ENCODE measurements at regions not wholly inside any gene's neighbourhood (a gene's known extent, or its start where the extent isn't known, plus 50 kb on each side); places are given as distances from the start of the nearest gene placed in this dataset.
"Not testable (repeated sequence)": the region's sequence is repeated elsewhere in the genome, so short reads cannot be mapped to it uniquely, and the experiment has no call there.

GRCh38 chr9:18060269-18060934, 413.6 kb upstream of the ADAMTSL1 start:
- TF ChIP-seq CTCF (IDR thresholded peaks at IDR 0.05; ENCODE audit: insufficient read depth, low read length) = peak; percentile 19
- no peak for DNase-seq (ENCODE audit: low read depth)
- H3K4me3 ChIP-seq (ENCODE audit: low read depth, low read length) = no peak overlapping the region

GRCh38 chr9:18061332-18061731, 412.6 kb upstream of the ADAMTSL1 start:
- DNase-seq (ENCODE audit: low read depth) = no peak
- TF ChIP-seq CTCF (IDR thresholded peaks at IDR 0.05; ENCODE audit: insufficient read depth, low read length) = no peak
- H3K4me3 ChIP-seq (ENCODE audit: low read depth, low read length) = no peak overlapping the region

- no peak for DNase-seq (ENCODE audit: low read depth)
- TF ChIP-seq CTCF (IDR thresholded peaks at IDR 0.05; ENCODE audit: insufficient read depth, low read length) = no peak
- H3K4me3 ChIP-seq (ENCODE audit: low read depth, low read length) = no peak overlapping the region
Measured at GRCh38 chr9:18061856-18062255, 412.1 kb upstream of the ADAMTSL1 start.

GRCh38 chr9:18063856-18064390, 410.0 kb upstream of the ADAMTSL1 start:
- DNase-seq (ENCODE audit: low read depth) = no peak
- H3K4me3 ChIP-seq (ENCODE audit: low read depth, low read length) = no peak overlapping the region
- TF ChIP-seq CTCF (IDR thresholded peaks at IDR 0.05; ENCODE audit: insufficient read depth, low read length) = no peak

- not testable (repeated sequence) for H3K4me3 ChIP-seq (ENCODE audit: low read depth, low read length); DNase-seq (ENCODE audit: low read depth)
Measured at GRCh38 chr9:18066608-18067007, 407.3 kb upstream of the ADAMTSL1 start.

GRCh38 chr9:18067548-18068120, 406.3 kb upstream of the ADAMTSL1 start:
- H3K4me3 ChIP-seq (ENCODE audit: low read depth, low read length) = no peak overlapping the region
- no peak for DNase-seq (ENCODE audit: low read depth)
- TF ChIP-seq CTCF (IDR thresholded peaks at IDR 0.05; ENCODE audit: insufficient read depth, low read length) = no peak

GRCh38 chr9:18068900-18069299, 405.1 kb upstream of the ADAMTSL1 start:
- no peak for DNase-seq (ENCODE audit: low read depth)
- TF ChIP-seq CTCF (IDR thresholded peaks at IDR 0.05; ENCODE audit: insufficient read depth, low read length) = no peak
- H3K4me3 ChIP-seq (ENCODE audit: low read depth, low read length) = no peak overlapping the region

Measured in fibroblast of the aortic adventitia (primary cell).